Upper lobe of left lung (tissue), 6 donors: ENCODE measurements at regions not wholly inside any gene's neighbourhood (a gene's known extent, or its start where the extent isn't known, plus 50 kb on each side); places are given as distances from the start of the nearest gene placed in this dataset.
"Not testable (repeated sequence)": the region's sequence is repeated elsewhere in the genome, so short reads cannot be mapped to it uniquely, and the experiment has no call there.

Source experiments
- ATAC-seq, 2 donors: fragments of 200-7000 bp; cut with Tn5 transposase; one replicate each; pipeline ENCODE4 v1.9.1; 2022; ENCODE audit warnings: mild to moderate bottlenecking in 2 of 2, moderate library complexity in 2 of 2; ENCODE audit not compliant: low FRiP score in 2 of 2
- DNase-seq, 2 donors: peaks; one replicate each; pipeline ENCODE4 v3.0.0-alpha.2; 2019 to 2020
- H3K27ac ChIP-seq, 4 donors: fragments of 200-600 bp; sonication (generic); one replicate each; pipeline ENCODE4 v1.5.1; 2016 to 2019
- H3K27me3 ChIP-seq, 4 donors: fragments of 200-600 bp; sonication (generic); one replicate each; pipeline ENCODE4 v1.5.1; 2017 to 2019
- H3K36me3 ChIP-seq, 4 donors: fragments of 200-600 bp; sonication (generic); one replicate each; pipeline ENCODE4 v1.5.1; 2016 to 2019
- H3K4me1 ChIP-seq, 4 donors: fragments of 200-600 bp; sonication (generic); one replicate each; pipeline ENCODE4 v1.5.1; 2018 to 2019
- H3K4me3 ChIP-seq, 4 donors: fragments of 200-600 bp; sonication (generic); one replicate each; pipeline ENCODE4 v1.5.1; 2017 to 2019; ENCODE audit warnings: mild to moderate bottlenecking in 2 of 4, moderate library complexity in 1 of 4
- H3K9me3 ChIP-seq, 4 donors: fragments of 200-600 bp; sonication (generic); one replicate each; pipeline ENCODE4 v1.5.1; 2018 to 2019
- EP300 ChIP-seq, 4 donors: sonication (generic); formaldehyde crosslinking; IDR thresholded peaks; one replicate each; pipeline ENCODE4 v1.5.1; 2017; ENCODE audit warnings: antibody characterized with exemption in 4 of 4, control low read depth in 2 of 4
- POLR2A ChIP-seq, 4 donors: fragments of 450-650 bp; IDR thresholded peaks; one replicate each; pipeline ENCODE4 v1.5.1; 2016 to 2017; ENCODE audit warnings: antibody characterized with exemption in 4 of 4, mild to moderate bottlenecking in 2 of 4
- POLR2AphosphoS5 ChIP-seq, 2 donors: sonication (generic); formaldehyde crosslinking; IDR thresholded peaks; one replicate each; pipeline ENCODE4 v1.5.1; 2017; ENCODE audit warnings: antibody characterized with exemption in 2 of 2
- WGBS, 2 donors: methylation state at CpG; one replicate each; pipeline ENCODE4 v1.1.5; 2017 to 2018; 5-methylcytosine and 5-hydroxymethylcytosine counted together
- TF ChIP-seq, protein P1 (sequence below), 6 experiments: fragments of 450-650 bp in 4 of 6; fragments of 200-600 bp in 2 of 6; sonication (generic) in 2 of 6; IDR thresholded peaks; one replicate each; pipeline ENCODE4 v1.5.1; 2016 to 2019; ENCODE audit warnings: antibody characterized with exemption in 6 of 6
- donor health status: DM: no; HTN: no; CAD: no; lungs with moderate emphysema.
- donor health status: DM: no; HTN: yes; CAD: no; lungs with severe emphysema.

DNA sequence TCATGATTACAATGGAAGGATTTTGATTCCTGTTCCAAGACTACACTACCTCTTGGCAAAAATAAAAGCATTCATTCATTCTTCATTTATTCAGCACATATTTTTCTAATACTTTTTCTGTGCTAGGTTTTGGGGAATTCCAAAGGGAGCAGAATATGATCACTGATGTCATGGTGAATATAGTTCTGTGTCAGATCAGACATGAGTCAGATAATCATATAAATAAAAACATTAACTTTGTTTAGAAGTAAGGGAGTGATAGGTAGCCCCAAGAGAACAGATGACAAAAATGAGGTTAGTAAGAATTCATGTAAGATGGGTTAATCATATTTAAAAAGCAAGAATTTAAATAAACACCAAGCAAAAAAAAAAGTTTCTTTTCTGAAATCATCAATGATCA, 94.1 kb upstream of the RANBP6 start:
- Histone ChIP-seq H3K27me3 (no peaks in the 10 kb centered on the region), H3K9me3 (no peaks in the 10 kb centered on the region), H3K36me3 (no peaks in the 10 kb centered on the region), H3K4me3 (no peak overlapping the region), H3K4me1 (peaks cover 0 to 6% (median 2%) of the 10 kb centered on the region in 4 donors), H3K27ac (no peak overlapping the region)
- TF ChIP-seq, protein P1, sequence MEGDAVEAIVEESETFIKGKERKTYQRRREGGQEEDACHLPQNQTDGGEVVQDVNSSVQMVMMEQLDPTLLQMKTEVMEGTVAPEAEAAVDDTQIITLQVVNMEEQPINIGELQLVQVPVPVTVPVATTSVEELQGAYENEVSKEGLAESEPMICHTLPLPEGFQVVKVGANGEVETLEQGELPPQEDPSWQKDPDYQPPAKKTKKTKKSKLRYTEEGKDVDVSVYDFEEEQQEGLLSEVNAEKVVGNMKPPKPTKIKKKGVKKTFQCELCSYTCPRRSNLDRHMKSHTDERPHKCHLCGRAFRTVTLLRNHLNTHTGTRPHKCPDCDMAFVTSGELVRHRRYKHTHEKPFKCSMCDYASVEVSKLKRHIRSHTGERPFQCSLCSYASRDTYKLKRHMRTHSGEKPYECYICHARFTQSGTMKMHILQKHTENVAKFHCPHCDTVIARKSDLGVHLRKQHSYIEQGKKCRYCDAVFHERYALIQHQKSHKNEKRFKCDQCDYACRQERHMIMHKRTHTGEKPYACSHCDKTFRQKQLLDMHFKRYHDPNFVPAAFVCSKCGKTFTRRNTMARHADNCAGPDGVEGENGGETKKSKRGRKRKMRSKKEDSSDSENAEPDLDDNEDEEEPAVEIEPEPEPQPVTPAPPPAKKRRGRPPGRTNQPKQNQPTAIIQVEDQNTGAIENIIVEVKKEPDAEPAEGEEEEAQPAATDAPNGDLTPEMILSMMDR (IDR thresholded peaks at IDR 0.05): no peak
- no peak for TF ChIP-seq POLR2AphosphoS5 (IDR thresholded peaks at IDR 0.05)
- TF ChIP-seq POLR2A (IDR thresholded peaks at IDR 0.05): no peak
- no peak for TF ChIP-seq EP300 (IDR thresholded peaks at IDR 0.05)
- no peak for DNase-seq
- no peak for ATAC-seq

DNA sequence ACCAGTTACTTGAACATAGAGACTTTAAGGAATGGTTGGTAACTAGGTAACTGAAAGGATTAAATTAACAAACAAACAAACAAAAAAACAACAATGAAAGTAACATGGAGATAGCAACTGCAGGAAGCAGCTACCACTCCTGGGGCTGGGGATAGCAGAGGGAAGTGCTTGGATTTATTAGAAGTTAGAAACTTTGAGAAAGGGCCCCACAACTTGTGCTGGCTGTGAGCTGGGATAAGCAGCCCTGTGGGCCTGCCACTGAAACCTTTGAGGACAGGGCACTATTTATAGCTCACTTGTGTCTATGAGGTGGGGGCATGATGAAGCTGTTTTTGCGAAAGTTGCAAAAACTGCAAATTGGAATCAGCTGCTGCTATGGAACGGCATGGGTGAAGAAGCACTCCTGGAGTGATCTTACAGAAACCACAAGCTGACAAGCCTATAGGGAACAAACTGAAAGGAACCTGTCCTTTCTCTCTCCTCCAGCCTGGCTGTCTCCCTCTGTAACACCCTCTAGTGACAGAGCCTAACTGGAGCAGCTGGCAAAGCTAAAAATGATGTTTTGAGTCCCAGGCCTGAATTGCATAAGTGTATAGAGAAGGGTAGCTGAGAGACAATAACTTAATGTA, 91.4 kb upstream of the RANBP6 start:
- H3K27me3 ChIP-seq: no peaks in the 10 kb centered on the region
- ATAC-seq (peak; percentile 59 to 63), DNase-seq (no peak)
- TF ChIP-seq, protein P1 (IDR thresholded peaks at IDR 0.05): peak in 1 of 6 experiments; percentile 19
- TF ChIP-seq POLR2A (IDR thresholded peaks at IDR 0.05): no peak
- H3K4me1 ChIP-seq: peaks cover 0 to 6% (median 2%) of the 10 kb centered on the region in 4 donors
- WGBS, 2 donors: 16 to 19% methylated on average over 2 of the region's 2 CpGs
- H3K36me3 ChIP-seq: no peaks in the 10 kb centered on the region
- H3K9me3 ChIP-seq: no peaks in the 10 kb centered on the region
- no peak overlapping the region for H3K4me3 ChIP-seq
- H3K27ac ChIP-seq: peak overlapping the region in 2 of 4 donors; percentile 40 to 55

DNA sequence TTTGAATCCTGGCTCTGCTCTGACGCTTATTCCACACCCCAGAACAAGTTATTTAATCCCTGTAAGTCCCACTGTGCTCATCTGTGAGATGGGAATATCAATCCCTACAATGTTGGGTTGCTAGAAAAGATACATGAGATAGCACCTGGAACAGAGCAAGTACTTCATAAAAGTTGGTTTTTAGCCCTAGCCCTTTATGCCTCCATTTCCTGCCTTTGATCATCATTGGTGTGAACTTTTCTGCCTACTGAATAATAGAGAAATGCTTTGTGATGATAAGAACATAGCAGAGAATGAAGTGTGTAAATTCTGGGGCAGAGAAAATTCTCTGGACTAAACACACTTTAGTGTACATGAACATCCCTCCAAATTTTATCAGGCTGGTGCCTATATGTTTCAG, 90.3 kb upstream of the RANBP6 start:
- TF ChIP-seq POLR2AphosphoS5 (IDR thresholded peaks at IDR 0.05) (no peak), EP300 (IDR thresholded peaks at IDR 0.05) (no peak), POLR2A (IDR thresholded peaks at IDR 0.05) (no peak)
- TF ChIP-seq, protein P1 (IDR thresholded peaks at IDR 0.05): no peak
- WGBS, 2 donors: 84 to 87% methylated on average over 1 of the region's 1 CpG
- no peaks in the 10 kb centered on the region for H3K9me3 ChIP-seq

DNA sequence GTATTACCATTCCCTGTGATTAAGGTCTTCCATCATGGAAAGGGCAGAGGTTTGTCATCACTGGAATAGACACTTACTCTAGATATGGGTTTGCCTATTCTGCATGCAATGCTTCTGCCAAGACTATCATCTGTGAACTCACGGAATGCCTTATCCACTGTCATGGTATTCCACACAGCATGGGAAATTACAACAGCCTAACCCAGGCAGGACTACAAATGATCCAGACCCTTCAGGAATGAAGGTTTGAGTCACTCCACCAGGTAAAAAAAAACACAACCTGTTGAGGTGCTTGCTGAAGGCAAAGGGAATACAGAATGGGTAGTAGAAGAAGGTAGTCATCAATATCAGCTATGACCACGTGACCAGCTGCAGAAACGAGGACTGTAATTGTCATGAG, 89.0 kb upstream of the RANBP6 start:
- not testable (repeated sequence) for H3K27me3 ChIP-seq, DNase-seq, H3K4me1 ChIP-seq, H3K4me3 ChIP-seq, ATAC-seq, H3K27ac ChIP-seq, H3K36me3 ChIP-seq, H3K9me3 ChIP-seq
- whole genome bisulfite sequencing, 2 donors: 75 to 77% methylated on average over 3 of the region's 3 CpGs

More for the DNA sequence above, 90.3 kb upstream of the RANBP6 start:
- Histone ChIP-seq H3K4me3 (no peak overlapping the region), H3K4me1 (peaks cover 0 to 6% (median 2%) of the 10 kb centered on the region in 4 donors), H3K27ac (no peak overlapping the region), H3K36me3 (no peaks in the 10 kb centered on the region), H3K27me3 (no peaks in the 10 kb centered on the region)
- DNase-seq (no peak), ATAC-seq (no peak)

DNA sequence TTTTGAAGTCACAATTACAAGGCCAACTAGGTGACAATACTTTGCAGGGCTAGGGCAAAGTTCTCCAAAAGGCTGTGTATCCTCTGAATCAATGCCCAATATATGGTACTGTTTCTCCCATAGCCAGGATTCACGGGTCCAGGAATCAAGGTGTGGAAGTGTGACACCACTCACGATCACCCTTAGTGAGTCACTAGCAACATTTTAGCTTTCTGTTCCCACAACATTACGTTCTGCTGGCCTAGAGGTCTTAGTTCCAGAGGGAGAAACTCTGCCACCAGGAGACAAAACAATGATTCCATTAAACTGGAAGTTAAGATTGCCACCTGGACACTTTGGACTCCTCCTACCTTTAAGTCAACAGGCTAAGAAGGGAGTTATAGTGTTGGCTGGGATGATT, 88.5 kb upstream of the RANBP6 start:
- 89 to 97% methylated on average over 3 of the region's 3 CpGs for WGBS, 2 donors
- not testable (repeated sequence) for H3K36me3 ChIP-seq, H3K27ac ChIP-seq, H3K4me1 ChIP-seq, H3K4me3 ChIP-seq, DNase-seq, H3K27me3 ChIP-seq, H3K9me3 ChIP-seq, ATAC-seq

DNA sequence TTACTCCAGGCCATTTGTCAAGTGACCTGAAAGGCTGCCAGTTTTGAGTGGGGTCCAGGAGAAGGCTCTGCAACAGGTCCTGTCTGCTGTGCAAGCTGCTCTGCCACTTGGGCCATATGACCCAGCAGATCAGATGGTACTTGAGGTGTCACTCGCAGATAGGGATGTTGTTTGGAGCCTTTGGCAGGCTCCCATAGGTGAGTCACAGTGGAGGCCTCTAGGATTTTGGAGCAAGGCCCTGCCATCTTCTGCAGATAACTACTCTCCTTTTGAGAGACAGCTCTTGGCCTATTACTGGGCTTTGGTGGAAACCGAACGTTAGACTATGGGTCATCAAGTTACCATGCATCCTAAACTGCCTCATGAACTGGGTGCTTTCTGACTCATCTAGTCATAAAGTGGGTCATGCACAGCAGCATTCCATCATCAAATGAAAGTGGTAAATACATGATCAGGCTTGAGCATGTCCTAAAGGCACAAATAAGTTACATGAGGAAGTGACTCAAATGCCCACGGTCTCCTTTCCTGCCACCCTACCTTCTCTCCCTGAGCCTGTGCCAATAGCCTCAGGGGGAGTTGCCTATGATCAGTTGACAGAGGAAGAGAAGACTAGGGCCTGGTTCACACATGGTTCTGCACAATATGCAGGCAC, 87.0 kb upstream of the RANBP6 start:
- not testable (repeated sequence) for H3K9me3 ChIP-seq, H3K4me1 ChIP-seq, H3K27me3 ChIP-seq, ATAC-seq, H3K36me3 ChIP-seq, DNase-seq, H3K4me3 ChIP-seq, H3K27ac ChIP-seq
- WGBS, 2 donors: 56 to 79% methylated on average over 3 to 4 of the region's 4 CpGs

DNA sequence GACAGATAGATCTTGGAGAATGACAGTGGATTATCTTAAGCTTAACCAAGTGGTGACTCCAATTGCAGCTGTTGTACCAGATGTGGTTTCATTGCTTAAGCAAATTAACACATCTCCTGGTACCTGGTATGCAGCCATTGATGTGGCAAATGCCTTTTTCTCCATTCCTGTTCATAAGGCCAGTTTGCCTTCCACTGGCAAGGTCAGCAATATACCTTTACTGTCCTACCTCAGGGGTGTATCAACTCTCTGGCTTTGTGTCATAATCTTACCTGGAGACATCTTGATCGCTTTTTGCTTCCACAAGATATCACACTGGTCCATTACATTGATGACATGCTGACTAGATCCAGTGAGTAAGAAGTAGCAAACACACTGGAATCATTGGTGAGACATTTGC, 86.3 kb upstream of the RANBP6 start:
- not testable (repeated sequence) for H3K4me1 ChIP-seq, H3K27ac ChIP-seq, H3K36me3 ChIP-seq, H3K4me3 ChIP-seq, H3K9me3 ChIP-seq, H3K27me3 ChIP-seq, DNase-seq, ATAC-seq
- WGBS, 2 donors: 85 to 100% methylated on average over 1 of the region's 1 CpG

DNA sequence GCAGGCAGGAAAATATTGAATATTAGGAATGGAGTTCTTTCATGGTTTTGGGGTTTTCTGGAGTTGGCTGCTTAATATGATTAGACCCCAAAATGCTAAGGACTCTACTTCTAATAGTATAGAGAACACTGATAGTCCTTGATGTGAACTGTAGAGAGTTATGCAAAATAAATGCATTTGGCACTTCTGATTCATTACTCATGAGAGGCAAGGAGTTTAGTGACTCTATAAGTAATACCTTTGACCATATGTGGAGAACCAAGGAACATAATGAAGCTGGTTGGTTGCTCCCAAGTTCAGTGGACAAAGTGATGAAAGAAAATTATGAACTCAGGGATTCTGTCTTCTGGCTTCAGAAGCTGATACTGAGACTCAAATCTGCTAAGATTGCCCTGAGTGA, 83.9 kb upstream of the RANBP6 start:
- not testable (repeated sequence) for H3K9me3 ChIP-seq, H3K27me3 ChIP-seq

More for the DNA sequence above, 83.9 kb upstream of the RANBP6 start:
- not testable (repeated sequence) for DNase-seq, H3K36me3 ChIP-seq, H3K4me3 ChIP-seq, H3K27ac ChIP-seq, ATAC-seq, H3K4me1 ChIP-seq
